ENCODE measurements at regions not wholly inside any gene's neighbourhood (a gene's known extent, or its start where the extent isn't known, plus 50 kb on each side); places are given as distances from the start of the nearest gene placed in this dataset.

DNA sequence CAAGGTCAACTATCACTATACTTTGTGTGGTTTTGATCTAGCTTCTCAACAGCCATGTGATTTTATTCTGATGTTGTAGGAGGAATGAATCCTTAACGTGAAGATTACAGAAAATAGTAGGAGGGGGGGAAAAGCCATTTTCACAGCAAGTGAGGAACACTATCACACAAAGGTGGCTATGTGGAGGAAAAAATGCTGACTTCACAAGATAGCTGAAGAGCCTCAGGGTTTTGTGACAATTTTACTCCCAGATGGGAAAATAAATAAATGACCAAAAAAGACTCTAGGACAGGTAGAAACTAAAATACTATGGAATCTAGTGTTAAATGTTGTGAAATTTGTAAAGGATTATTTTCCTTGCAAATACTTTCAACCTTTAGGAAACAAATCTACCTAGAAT lies 281.0 kb downstream of the ADRA2A start:
- no peak for FAIRE-seq

DNA sequence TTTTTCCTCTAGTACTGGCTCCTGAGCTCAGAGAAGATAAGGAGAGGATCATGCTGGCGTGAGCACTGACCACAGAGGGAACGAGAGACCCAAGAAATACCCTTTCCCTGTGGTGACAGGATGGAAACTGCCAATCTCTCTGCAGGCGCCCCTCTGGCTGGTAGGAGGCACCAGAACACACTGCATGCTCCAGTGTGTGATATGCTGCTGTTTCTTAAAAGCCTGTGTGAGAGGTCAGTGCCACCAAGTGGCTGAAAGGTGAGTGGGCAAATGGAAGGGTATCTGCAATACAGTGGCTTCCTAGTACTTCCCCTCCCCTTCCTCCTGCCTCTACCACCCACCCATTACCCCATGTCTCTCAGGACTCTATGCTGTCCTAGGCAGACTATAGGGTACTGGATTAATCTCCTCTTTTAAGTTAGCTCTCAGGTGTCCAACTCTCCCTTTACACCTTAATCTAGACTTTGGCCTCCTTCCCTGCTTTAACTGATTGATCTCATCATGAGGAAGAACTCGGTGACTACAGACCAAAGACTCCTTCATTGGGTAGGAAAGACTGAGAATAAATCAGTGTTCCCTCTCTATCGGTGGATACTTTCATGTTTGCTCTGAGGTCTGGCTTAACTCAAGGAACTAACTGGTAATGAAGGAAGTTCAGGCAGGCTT lies 283.6 kb downstream of the ADRA2A start:
- no peak for FAIRE-seq

DNA sequence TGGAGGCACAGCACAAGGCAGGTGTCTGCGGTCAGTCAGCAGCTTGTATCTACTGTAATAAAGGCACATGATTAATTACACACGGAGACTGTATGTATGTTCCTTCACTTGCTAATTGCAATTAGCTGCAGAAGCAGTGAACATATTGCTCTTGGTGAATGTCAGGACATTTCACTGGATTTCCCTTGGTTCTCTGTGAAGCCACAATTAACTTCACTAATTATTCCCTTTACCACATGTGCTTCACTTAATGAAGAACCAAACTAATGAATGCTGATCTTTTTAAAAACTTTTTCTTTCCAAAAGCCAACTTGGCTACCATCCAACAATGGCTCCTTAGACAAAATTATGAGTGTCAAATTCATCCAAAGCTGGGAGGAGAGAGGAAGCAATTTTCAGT lies 290.7 kb downstream of the ADRA2A start:
- FAIRE-seq: no peak

DNA sequence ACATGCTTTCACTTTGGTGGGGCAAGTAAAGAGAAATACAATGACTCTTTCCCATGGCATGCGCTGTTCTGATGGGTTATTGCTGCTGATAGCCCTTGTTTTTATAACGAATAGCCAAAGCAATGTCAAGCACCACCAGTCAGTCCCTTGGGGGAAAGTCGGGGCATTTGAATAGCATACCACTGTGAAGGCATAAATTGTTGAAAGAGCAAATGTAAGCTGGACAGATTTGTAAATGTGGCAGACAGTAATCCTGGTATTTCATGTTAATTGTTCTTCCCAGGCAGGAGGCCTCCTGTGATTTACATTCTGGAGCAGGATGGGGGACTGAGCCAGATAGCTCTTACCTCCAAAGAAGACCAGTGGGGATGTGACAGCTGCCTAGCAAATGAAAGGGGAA lies 293.3 kb downstream of the ADRA2A start:
- no peak for FAIRE-seq

DNA sequence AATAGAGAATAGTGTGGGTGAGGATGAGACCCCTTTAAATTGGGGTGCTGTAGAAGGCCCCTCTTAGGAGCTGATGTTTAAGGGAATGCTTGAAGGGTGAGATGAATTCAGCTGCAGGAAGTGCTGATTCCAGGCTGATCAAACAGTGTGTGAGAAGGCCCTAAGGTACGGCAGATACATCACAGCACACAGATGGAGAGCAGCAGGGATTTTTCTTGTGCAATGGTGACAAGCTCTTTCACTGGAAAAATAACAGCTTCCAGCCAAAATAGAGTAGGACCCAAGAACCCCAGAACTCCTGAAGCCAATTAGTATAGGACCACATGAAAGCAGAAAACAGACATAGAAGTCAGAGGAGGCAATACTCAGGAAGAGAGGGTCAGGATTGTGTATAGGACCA lies 296.9 kb downstream of the ADRA2A start:
- FAIRE-seq: no peak

DNA sequence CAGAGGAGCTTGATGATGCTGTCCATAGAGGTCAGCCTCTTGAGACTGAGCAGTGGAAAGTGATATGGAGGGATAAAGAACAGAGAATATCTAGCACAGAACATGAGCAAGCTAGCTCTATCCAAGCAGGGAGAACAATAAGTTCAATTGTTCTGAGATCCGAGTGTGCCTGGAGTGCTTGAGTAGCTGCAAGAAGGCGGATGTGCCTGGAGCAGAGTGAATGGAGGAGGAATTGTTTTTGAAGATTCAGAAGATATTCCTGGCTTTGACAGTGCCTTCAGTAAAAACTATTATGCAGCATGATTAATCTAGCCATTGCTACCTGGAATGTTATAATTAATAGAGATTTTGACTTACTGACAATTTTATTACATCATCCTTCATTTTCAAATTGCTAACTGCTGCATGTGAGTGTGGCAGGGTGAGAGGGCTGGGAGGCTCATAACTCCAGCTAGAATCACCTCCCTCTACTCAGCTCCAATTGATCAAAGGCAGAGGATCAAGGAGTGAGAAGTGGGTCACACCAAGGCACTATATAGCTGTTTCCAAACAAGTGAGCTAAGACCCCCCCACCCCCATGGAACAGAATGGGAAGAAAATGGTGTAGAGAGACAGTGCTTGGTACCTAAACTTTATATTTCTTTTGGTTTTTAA lies 302.8 kb downstream of the ADRA2A start:
- no peak for FAIRE-seq

DNA sequence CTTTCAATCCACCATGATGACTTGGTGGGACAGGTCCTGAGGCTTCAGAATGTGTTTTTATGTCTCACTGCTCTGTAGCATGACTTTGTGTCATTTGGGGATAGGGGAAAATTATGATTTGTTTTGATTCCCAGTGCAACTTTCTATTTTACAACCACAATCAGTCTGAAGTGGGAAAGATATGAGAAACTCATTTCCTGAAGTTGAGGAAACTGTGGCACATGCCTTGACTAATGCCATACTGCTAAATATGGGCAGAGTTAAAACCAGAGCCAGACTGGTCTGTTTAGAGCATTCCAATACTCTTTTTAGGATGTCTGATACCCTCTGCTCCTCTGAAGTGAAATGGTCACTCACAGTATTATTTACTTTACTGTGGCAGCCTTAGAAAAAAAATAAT lies 307.7 kb downstream of the ADRA2A start:
- no peak for FAIRE-seq

DNA sequence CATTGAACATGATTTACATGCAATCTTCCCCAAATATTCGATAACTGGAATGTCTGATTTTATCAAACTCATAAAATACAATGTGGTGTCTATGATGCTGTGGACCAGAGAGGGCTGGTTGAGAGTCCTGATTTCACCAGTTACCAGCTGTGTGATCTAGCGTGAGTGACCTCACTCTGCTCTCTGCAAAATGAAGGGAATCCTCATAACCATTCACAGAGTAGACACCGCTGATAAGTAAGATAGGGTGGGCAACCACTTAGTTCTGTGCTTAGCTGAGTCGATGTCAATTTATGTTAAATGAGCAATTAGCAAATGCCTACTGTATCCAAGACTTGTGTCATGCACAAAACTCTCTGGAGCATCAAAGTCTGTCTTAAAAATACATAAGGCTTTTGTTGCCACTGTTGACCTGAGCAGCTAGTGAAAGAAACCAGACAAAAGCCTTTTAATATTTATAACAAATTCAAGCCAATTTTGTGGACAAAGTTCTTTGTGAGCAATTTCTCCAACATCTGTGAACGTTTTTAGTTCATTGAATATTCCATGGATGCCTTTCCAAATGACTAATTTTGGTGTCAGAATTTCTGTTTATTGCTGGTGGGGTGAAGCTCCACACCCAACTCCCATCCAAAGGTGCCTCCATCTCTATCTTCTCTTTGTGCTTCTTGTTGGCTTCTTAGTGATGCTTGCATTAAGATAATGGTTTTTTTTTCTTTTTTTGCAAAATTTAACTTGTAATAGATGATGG lies 314.2 kb downstream of the ADRA2A start:
- FAIRE-seq: no peak

DNA sequence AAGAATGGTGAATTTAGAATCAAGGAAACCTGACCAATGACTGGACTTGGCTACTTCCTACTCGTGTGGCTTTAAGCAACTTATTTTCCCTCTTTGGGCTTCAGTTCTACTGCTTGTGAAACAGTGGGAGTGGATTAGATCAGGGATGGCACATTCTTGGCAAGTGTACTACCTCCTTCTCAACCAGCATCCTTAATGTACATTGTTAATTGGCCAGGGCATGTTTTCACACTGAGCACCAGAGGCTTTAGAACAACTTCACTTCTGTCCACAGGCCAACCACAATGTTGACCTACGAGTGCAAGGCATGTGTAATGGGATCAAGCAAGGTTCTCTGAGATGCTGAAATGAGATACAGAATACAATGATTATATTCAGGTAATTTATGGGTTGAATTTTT lies 315.3 kb downstream of the ADRA2A start:
- FAIRE-seq: no peak

DNA sequence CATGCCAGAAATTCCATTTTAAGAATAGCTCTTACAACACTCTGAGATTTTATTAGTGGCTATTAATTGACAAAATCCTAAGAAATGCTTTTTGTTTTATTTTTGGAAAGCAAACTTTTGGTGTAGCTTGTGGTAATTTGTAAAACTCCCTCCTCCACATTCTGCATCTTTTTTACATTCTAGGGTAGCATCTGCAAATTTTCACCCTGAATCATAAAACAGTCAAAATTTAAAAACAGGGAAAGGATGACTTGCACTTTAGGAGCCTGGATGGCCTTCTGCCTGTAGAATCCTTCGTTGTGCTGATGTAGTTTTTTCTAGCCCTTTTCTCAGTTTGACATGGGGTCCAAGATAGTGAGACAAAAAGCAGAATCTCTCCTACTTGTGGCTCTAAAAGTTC lies 316.1 kb downstream of the ADRA2A start:
- FAIRE-seq: no peak

DNA sequence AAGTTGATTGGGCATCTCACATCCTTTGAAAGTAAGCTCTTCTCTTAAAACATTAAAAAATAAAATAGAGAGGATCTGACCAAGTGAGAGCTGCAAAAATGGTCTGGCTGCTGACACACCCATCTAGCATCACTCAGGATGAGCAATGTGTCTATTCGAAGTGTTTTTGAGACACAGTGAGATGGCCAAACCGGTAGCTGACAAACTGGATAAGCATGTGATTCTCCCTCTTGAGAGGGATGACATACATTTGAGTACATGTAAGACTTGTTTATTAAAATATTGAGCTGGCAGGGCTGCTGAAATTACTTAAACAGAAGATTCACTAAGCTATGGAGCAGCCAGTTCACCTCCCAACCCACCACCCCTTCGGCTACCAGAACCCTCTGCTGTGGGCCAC lies 333.9 kb downstream of the ADRA2A start:
- FAIRE-seq: no peak

DNA sequence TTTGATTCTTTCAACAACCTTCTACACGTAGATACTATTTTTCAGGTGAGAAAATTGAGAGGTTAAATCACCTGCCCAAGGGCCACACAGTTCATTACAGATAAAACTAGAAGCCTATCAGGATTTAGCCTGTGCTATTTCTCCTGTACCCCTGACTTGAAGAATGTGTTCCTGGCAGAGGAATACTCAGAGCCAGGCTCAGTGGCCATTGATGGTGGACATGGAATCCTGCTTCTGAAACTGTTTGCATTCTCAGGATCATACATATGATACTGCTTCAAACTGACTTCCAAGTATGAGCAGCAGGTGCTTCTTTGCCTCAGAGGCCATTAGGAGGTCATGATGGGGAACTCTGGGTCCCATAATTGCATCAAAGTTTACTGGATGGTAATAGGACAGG lies 348.6 kb downstream of the ADRA2A start:
- no peak for FAIRE-seq

DNA sequence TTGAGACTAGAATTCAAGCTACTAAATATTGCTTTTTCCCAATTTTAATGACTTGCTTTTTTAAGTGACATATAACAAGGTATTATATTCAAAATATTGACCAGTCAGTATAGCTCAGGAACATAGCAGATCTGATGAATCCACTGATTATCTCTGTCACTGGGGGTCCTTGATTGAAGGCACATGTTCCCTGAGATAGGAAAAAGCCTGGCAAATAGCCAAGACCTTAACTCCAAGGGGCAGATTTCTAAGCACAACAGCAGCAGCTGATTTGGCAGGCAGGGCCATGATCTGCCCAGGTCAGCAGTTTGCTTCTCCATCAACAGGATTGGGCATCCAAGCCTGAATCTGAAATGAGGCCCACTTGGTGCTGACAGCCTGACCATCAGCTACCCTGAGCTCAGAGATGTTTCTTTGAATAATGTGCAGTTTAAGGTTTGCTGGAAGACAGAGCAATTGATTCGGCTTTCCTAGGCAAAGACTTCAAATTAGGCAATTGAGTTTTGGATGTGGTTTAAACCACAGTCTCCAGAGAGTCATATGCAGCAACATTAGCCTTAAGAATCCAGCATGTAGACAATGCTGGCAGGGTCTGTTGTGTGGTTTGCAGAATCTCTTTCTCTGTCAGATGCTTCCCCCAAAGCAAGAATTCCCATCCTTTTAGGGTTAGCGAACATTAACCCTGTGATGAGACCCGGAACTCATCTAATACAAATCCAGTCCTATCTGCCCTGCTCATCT lies 352.6 kb downstream of the ADRA2A start:
- no peak for FAIRE-seq

DNA sequence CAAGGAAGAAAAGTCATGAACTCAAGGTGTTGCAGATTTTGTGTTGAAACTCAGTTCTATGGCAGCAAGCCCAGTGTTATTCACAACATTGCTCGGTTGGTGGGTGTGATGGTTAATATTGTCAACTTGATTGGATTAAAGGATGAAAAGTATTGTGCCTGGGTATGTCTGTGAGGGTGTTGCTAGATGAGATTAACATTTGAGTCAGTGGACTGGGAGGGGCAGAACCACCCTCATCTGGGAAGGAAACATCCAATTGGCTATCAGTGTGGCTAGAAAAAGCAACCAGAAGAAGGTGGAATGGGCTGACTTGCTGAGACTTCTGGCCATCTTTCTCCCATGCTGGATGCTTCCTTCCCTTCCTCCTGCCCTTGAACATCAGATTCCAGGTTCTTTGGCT lies 353.2 kb downstream of the ADRA2A start:
- FAIRE-seq: no peak

DNA sequence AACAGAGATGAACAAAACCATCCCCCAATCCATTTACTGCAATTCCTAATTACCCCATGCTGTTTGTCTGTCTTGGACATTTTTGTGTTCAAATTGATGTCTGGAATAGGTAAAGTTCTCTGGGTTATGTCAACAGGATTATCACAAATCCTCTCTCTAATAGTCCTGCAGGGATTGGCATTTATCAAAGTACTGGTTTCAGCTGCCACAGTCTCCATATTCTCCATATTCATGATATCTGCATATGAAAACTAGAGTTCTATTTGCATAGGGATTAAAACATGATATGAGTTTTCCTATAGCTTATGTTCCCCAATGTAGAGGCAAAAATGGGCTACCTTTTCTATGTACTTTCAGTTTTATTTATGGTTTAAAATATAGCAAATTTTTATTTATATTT lies 355.8 kb downstream of the ADRA2A start:
- FAIRE-seq: no peak

DNA sequence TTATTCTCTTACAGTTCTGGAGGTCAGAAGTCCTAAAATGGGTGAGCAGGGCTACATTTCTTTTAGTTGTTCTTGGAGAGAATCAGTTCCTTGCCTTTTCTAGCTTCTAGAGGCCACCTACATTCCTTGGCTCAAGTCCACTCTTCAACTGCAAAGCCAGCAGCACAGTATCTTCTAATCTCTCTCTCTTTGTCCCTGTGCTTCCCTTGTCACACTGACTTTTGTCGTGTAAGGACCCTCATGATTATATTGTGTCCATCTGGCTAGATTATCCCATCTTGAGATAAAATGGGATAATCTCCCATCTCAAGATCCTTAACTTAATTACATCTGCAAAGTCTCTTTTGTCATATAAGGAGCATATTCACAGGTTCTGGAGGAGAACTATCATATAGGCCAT lies 359.0 kb downstream of the ADRA2A start:
- no peak for FAIRE-seq

DNA sequence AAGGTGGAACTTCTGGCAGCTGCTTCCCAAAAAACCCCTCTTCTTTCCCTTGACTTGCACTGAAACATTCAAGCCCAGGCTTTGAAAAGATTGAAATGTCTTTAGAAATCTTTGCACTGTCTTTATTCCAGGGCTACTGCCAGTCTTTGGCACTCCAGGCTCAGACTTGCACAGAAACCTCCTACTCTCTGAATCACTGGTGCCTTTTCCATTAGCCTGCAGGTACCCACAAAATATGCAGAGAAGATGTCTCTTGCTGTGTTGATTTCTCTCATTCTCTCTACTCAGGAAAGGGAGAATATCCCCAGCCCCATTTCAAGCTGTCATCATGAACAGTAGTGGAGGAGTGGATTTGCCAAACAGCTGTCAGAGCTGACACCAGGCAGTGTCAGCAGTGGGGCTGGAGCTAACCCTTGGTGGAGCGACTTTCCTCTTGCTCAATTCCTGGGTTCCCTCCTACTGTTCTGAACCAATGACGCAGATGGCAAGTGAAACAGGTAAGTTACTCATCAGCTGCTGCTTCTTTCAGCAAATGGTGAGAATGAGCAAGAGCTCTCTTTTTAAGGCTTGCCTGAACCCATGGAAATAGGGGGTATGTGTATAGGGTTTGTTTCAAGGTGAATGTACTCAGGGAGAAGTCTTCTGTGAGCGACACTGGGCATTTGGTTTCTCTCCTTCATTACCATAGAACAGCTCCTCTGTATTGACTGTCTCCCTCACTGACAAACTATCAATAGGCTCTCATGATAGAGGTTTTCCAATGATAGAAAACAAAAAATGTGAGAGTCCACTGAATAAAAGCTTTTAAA lies 362.4 kb downstream of the ADRA2A start:
- no peak for FAIRE-seq

DNA sequence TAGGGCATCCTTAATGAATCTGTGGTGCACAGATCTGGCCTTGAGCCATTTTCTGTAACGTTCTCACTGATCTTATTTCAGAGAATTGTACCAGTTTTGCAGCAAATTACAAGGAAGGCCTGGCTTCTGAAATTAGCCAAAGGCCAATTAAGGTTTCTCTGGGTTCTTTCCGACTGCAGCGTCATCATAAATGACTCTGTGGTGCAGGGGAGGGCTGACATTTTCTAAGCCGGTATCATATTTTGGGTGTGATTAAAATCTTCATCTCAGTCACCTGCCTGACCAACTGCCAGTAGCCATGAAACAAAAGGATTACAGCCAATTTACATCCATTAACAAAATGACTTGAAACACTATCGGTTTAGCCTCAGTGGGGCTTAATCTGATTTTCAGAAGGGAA lies 363.7 kb downstream of the ADRA2A start:
- FAIRE-seq: no peak

DNA sequence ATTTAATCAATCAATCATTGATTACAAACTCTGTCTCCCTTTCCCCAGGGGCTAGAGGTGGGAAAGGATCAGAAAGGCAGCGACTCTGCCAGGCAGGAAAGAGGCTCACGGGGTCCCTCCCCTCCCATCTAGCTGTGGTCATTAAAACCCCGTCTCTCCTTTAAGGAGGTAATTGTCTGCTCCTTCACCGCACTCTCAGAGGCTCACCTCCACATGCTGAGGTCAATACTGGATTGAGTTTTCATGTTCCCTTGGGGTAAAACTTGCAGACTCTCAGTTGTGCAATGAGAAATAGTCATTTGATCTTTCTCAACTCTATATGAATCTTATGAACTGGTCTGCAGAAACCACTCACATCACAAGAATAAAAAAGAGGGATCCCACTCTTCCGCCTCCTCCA lies 368.8 kb downstream of the ADRA2A start:
- no peak for FAIRE-seq

DNA sequence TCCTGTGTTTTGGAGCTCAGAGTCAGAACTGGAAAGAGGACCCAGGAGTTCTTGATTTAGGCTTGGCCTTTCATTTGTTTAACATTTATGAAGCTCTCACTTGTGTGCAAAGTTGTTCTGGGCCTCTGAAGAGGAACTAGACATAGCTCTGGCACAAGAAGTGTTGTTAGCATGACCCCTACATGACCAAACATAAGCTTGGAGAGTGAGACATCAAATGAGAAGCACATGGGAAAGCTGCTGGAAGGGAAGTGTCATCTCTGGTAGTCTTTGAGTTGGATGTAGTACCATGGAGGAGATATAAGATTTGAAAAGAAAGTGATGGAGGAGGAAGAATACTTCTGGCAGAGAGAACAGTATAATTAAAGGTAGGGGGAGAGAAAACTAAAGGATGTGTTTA lies 370.1 kb downstream of the ADRA2A start:
- no peak for FAIRE-seq

DNA sequence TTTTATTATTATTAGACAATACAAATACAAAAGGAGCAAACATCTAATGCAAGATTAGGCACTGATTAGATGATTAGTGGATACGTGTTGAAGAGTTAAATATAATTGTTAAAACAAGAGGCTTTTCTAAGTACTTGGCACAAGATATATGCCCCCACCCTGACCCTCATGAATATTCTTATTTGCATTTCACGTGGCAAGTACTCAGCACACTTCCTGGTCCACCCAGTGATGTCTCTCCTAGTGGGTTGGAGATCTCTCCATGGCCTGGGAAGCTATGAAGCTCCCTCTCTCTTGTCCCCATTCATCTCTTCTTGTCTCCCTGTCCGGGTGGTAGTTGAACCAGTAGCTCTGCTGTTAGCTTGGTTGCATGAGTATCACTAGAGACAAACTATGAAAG lies 375.3 kb downstream of the ADRA2A start:
- no peak for FAIRE-seq

DNA sequence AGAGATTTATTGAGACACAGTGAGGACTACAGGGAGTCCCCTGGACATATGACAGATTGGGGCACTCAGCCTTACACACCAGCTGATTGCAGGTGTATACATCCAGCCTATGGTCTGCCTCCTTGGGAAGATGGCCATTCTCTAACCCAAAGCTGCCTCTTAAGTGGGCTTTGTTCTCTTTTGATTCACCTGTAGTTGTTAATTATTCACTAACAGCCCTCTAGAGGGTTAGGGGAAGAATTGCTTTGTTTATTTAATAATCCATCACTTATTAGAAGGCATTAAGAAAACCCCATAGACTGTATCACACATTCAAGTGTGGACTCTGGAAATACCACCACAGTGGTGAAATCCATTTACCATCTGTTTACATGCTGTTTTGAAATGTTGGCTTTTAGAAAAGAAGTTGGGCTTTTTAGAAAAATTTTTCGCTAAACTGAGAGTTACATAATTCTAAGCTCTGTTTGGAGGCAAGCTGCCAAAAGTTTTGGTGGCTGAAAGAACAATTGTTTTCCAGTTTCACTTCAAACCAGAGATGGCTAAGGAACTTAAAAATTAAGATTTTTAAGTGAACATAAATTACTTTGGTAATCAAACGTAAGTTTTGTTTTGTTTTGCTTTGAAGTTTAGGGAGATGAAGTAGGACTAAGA lies 379.1 kb downstream of the ADRA2A start:
- FAIRE-seq: no peak
